GM12873 (cell line): ENCODE measurements at regions not wholly inside any gene's neighbourhood (a gene's known extent, or its start where the extent isn't known, plus 50 kb on each side); places are given as distances from the start of the nearest gene placed in this dataset.

Source experiments
- CTCF ChIP-seq: IDR thresholded peaks from 2 replicates; pipeline ENCODE4 v1.5.1; 2012; ENCODE audit warnings: low read depth, mild to moderate bottlenecking, moderate library complexity, low read length, control low read depth; ENCODE audit not compliant: insufficient read depth; ENCODE audit errors: missing control alignments

GRCh38 chr5:103369125-103370120, 110.9 kb downstream of the MACIR start:
- no peak for TF ChIP-seq CTCF

GRCh38 chr5:103367702-103368101, 109.1 kb downstream of the MACIR start:
- TF ChIP-seq CTCF = no peak

GRCh38 chr5:103366918-103367549, 108.5 kb downstream of the MACIR start:
- TF ChIP-seq CTCF = no peak

GRCh38 chr5:103364074-103364473, 105.5 kb downstream of the MACIR start:
- no peak for TF ChIP-seq CTCF

GRCh38 chr5:103362211-103362610, 103.6 kb downstream of the MACIR start:
- no peak for TF ChIP-seq CTCF

- TF ChIP-seq CTCF = no peak
Measured at GRCh38 chr5:103360475-103360874, 101.9 kb downstream of the MACIR start.

- no peak for TF ChIP-seq CTCF
Measured at GRCh38 chr5:103358305-103358995, 99.9 kb downstream of the MACIR start.
